ENCODE measurements at regions not wholly inside any gene's neighbourhood (a gene's known extent, or its start where the extent isn't known, plus 50 kb on each side); places are given as distances from the start of the nearest gene placed in this dataset.
"Not testable (repeated sequence)": the region's sequence is repeated elsewhere in the genome, so short reads cannot be mapped to it uniquely, and the experiment has no call there.

DNA sequence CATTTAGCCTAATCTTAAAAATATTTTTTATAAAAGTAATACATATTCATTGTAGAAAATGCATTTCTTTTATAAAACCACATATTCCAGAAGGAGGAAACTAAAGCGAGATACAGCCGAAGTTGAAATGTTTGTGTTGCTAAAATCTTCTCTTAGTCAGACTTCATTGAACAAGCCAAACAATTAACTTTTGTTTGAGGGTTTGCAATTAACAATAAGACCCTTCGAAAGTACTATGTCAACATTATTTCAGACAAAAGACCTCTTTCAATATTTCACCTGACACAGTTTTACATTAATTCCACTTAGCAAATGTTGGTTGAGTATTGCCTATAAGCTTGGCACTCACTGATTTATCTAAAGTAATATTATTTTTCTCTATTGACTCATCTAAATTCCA, 354.0 kb upstream of the ADAMTS5 start:
- no peak for TF ChIP-seq CTCF (IDR thresholded peaks at IDR 0.05; ENCODE audit: control extremely low read depth, extremely low read depth)
- no peaks in the 10 kb centered on the region for H3K36me3 ChIP-seq (ENCODE audit: control insufficient read depth in 4 of 4, insufficient read depth in 4 of 4, low read length in 4 of 4)
- H3K4me3 ChIP-seq = no peak overlapping the region
- H3K4me1 ChIP-seq (ENCODE audit: control insufficient read depth in 5 of 5, insufficient read depth in 5 of 5, low read length in 5 of 5) = peaks cover 0 to under 1% (median 0%) of the 10 kb centered on the region in 5 donors
- H3K27ac ChIP-seq (ENCODE audit: low read depth in 1 of 2, low read length in 1 of 2) = no peak overlapping the region
- ATAC-seq (ENCODE audit: insufficient read depth, low FRiP score) = no peak
- H3K9ac ChIP-seq (ENCODE audit: insufficient read depth in 1 of 2, low read length in 2 of 2) = no peak overlapping the region
- WGBS, 2 donors = 82 to 83% methylated on average over 3 of the region's 3 CpGs
- no peaks in the 10 kb centered on the region for H3K9me3 ChIP-seq (ENCODE audit: control insufficient read depth in 4 of 4, insufficient read depth in 3 of 4, low read length in 3 of 4)
- H3K27me3 ChIP-seq (ENCODE audit: control insufficient read depth in 3 of 3, insufficient read depth in 3 of 3, low read length in 2 of 3) = no peaks in the 10 kb centered on the region
- DNase-seq = no peak

DNA sequence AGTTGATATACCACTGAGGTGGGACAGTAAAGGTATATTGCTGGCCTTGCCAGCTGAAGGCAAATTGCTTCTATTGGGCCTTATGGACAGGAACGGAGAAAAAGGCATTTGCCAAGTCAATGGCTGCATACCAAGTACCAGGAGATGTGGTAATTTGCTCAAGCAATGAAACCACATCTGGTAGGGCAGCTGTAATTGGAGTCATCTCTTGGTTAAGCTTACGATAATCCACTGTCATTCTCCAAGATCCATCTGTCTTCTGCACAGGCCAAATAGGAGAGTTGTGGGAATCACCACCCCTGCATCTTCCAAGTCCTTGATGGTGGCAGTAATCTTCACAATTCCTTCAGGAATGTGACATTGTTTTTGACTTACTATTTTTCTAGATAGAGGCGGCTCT, 350.7 kb upstream of the ADAMTS5 start:
- H3K27ac ChIP-seq (ENCODE audit: low read depth in 1 of 2, low read length in 1 of 2); H3K27me3 ChIP-seq (ENCODE audit: control insufficient read depth in 3 of 3, insufficient read depth in 3 of 3, low read length in 2 of 3); H3K4me3 ChIP-seq; H3K4me1 ChIP-seq (ENCODE audit: control insufficient read depth in 5 of 5, insufficient read depth in 5 of 5, low read length in 5 of 5); H3K9me3 ChIP-seq (ENCODE audit: control insufficient read depth in 4 of 4, insufficient read depth in 3 of 4, low read length in 3 of 4); DNase-seq; H3K36me3 ChIP-seq (ENCODE audit: control insufficient read depth in 4 of 4, insufficient read depth in 4 of 4, low read length in 4 of 4); ATAC-seq (ENCODE audit: insufficient read depth, low FRiP score); H3K9ac ChIP-seq (ENCODE audit: insufficient read depth in 1 of 2, low read length in 2 of 2): not testable (repeated sequence)
- WGBS, 2 donors = 87 to 91% methylated on average over 3 of the region's 3 CpGs

DNA sequence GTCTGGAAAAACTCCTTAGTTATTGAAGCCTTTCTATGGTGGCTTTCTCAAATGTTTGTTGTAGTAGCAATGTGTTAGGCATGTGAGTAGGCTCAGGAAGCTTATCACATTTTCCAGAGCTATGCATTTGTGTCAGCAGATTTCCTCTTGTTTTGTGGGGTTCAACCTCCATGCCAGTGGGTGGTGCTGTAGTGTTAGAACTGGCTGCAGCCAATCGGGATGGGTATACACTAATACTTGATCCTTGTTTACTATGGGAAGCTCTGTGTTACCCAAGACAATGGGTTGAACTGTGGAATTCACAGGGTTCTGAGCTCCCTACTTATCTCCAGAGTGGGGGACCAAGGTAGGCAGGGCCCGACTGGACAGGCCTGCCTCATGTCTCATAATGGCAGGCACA, 348.5 kb upstream of the ADAMTS5 start:
- 90 to 95% methylated on average over 2 of the region's 2 CpGs for whole genome bisulfite sequencing, 2 donors
- no peak overlapping the region for H3K27ac ChIP-seq (ENCODE audit: low read depth in 1 of 2, low read length in 1 of 2)

GRCh38 chr21:27314131-27314530, 347.2 kb upstream of the ADAMTS5 start:
- H3K4me3 ChIP-seq = no peak overlapping the region
- ATAC-seq (ENCODE audit: insufficient read depth, low FRiP score) = no peak
- 67 to 85% methylated on average over 1 of the region's 1 CpG for WGBS, 2 donors
- H3K4me1 ChIP-seq (ENCODE audit: control insufficient read depth in 5 of 5, insufficient read depth in 5 of 5, low read length in 5 of 5) = no peaks in the 10 kb centered on the region
- H3K27ac ChIP-seq (ENCODE audit: low read depth in 1 of 2, low read length in 1 of 2) = no peak overlapping the region
- DNase-seq = no peak
- H3K36me3 ChIP-seq (ENCODE audit: control insufficient read depth in 4 of 4, insufficient read depth in 4 of 4, low read length in 4 of 4) = no peaks in the 10 kb centered on the region
- H3K27me3 ChIP-seq (ENCODE audit: control insufficient read depth in 3 of 3, insufficient read depth in 3 of 3, low read length in 2 of 3) = no peaks in the 10 kb centered on the region
- no peak for TF ChIP-seq CTCF (IDR thresholded peaks at IDR 0.05; ENCODE audit: control extremely low read depth, extremely low read depth)
- H3K9me3 ChIP-seq (ENCODE audit: control insufficient read depth in 4 of 4, insufficient read depth in 3 of 4, low read length in 3 of 4) = no peaks in the 10 kb centered on the region
- H3K9ac ChIP-seq (ENCODE audit: insufficient read depth in 1 of 2, low read length in 2 of 2) = no peak overlapping the region

More for the DNA sequence above, 348.5 kb upstream of the ADAMTS5 start:
- no peak for TF ChIP-seq CTCF (IDR thresholded peaks at IDR 0.05; ENCODE audit: control extremely low read depth, extremely low read depth)
- no peak for DNase-seq
- H3K27me3 ChIP-seq (ENCODE audit: control insufficient read depth in 3 of 3, insufficient read depth in 3 of 3, low read length in 2 of 3) = no peaks in the 10 kb centered on the region
- ATAC-seq (ENCODE audit: insufficient read depth, low FRiP score) = no peak
- no peak overlapping the region for H3K9ac ChIP-seq (ENCODE audit: insufficient read depth in 1 of 2, low read length in 2 of 2)
- no peak overlapping the region for H3K4me3 ChIP-seq
- H3K4me1 ChIP-seq (ENCODE audit: control insufficient read depth in 5 of 5, insufficient read depth in 5 of 5, low read length in 5 of 5) = no peaks in the 10 kb centered on the region
- no peaks in the 10 kb centered on the region for H3K36me3 ChIP-seq (ENCODE audit: control insufficient read depth in 4 of 4, insufficient read depth in 4 of 4, low read length in 4 of 4)
- H3K9me3 ChIP-seq (ENCODE audit: control insufficient read depth in 4 of 4, insufficient read depth in 3 of 4, low read length in 3 of 4) = no peaks in the 10 kb centered on the region

All from lung (tissue), 11 donors.